ENCODE measurements at regions not wholly inside any gene's neighbourhood (a gene's known extent, or its start where the extent isn't known, plus 50 kb on each side); places are given as distances from the start of the nearest gene placed in this dataset.
A peak's percentile ranks its signal among the peaks of the same experiment; 100 is the strongest.

DNA sequence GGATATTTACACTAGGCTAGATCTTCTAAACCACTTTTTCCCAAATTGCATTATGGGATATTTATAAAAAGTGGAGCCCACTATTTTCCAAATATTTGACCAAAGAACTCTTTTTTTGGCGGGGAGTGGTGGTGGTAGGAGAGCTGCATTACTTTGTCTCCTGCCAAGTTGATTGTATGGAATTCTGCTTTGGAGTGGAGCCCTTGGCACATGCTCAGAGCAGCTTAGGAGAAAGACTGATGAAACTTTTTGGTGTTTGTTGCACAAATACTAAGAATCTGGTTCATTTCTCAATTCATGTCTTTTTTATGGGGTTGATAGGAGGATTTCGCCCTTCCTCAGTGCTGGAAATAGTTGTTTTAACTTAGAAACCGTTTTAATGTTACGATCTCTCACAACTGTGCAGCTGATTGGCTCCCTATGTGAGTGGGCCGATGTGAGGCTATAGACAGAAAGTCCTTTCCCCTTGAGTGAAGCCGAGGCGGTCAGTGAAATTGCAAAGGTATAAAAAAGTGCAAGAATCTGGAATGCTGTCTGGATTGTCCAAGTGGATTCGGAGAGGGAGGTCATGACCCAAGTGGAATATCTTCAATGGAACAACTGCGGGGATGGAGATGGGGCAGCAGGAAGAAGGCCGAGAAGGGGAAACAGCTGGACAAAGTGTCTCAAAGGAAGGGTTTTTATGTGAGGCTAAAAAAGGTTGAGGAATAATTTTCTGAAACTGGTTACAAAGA lies 415.9 kb downstream of the FGF9 start:
- DNase-seq (ENCODE audit: low read depth in 2 of 2, low spot score in 1 of 2), result no peak

DNA sequence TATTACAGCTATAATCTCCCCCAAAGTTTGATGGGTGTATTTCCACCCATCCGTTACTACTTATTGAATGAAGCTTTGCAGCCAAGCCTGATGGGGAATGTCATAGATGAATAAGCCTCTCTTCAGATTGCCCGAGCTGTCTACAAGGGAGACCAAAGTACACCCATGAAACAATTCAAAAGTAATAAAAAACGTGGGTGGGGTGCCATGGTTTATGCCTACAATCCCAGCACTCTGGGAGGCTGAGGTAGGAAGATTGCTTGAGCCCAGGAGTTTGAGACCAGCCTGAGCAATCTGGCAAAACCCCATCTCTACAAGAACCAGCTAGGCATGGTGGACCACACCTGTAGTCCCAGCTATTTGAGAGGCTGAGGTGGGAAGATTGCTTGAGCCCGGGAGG lies 419.2 kb downstream of the FGF9 start:
- no peak for DNase-seq (ENCODE audit: low read depth in 2 of 2, low spot score in 1 of 2)

DNA sequence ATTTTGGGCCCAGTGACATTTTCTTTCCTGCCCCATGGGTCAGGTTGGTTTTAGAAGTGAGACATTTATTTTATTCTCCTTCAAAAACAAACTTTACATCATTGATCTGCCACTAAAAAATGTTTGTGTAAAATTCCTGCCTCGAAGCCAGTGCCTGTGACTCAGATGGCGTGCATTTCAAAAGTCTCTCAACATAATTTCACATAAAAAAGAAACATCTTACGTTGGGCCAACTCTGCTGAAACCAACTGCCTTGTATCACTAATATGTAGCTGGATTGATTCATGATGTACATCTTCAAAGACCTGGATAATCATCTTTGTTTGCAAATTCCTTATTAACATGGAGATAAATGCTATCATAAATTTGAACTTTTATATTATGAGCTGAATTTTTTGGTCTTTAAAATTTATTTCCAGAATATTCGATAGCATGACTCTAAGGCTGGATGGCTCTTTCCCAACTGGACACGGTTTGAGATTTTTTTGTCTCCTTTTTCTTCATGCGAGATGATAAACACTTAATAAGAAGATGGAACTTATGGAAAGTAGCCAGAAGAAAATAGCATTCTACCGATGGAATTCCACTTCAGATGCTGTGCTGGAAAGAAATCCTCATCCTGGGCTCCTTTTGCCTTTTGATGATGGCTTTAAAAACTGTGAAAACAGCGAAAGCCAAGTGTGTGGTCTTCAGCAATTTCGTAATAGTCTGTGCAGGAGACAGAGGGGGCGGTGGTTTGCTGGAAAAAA lies 420.5 kb downstream of the FGF9 start:
- DNase-seq (ENCODE audit: low read depth in 2 of 2, low spot score in 1 of 2), result no peak

DNA sequence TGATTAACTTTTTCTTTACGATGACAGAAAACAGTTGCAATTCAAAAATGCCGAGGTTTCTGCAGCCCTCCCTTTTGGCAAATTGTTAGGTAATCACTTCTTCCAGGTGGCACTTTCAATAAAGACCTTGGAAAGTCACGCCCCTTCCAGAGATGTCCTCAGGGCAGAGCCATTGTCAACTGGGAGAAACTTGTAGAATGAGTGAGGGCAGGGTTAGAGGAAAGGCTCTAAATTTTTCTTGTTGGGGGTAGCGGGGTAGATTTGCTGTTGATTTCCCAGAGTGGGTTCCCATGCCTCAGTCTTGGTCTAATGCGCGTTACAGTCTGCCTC lies 421.1 kb downstream of the FGF9 start:
- no peak for DNase-seq (ENCODE audit: low read depth in 2 of 2, low spot score in 1 of 2)

DNA sequence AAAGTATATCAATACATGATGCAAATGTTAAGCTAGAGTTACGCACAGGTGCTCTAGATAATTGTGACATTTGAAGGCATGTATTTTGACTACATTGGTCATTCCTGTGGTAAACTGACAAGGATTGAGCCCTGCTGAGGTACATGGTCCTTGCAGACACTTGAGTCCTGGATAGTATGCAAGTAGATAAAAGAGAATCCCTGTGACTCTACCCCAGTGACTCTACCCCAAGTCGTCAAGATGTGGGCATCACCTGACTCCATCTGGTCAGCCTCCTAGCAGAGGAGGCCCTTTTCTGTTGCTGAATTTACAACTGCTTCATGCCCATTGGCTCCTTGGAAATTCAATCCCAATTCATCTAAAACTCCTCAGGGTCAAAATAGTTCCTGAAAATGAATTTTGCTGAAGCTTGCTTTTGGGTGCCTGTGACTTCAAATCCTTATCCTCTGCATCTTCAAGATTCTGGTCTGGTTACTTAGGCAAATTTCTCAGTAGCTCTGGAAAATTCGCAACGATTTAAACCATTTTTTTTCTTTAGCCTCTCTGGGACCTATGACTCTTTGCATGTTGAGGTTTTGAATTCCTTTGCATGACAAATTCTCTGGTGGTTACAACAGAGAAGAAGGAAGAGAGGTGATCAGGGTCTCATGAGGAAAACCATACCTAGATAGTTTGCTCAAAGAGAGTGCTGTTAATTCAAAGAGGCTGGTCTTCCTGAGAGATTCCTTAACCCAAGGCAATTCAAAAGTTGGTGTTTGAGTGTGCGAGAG lies 422.1 kb downstream of the FGF9 start:
- no peak for DNase-seq (ENCODE audit: low read depth in 2 of 2, low spot score in 1 of 2)

DNA sequence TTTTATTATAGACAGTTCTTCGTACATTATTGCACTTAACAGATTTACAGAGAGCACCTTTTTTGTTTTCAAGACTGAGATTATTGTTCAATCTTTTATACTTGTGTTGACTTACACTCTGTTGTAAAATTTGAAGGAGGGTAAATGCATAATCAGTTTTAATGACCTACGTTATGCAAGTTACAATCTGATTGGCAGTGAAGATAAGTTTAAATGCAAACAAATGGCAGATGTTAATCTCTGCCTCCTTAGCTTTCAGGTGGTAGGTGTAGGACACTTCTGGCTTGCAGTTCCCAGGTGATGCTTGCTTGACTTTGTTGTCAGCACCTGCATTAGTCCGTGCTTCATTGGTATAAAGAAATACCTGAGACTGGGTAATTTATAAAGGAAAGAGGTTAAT lies 424.9 kb downstream of the FGF9 start:
- no peak for DNase-seq (ENCODE audit: low read depth in 2 of 2, low spot score in 1 of 2)

DNA sequence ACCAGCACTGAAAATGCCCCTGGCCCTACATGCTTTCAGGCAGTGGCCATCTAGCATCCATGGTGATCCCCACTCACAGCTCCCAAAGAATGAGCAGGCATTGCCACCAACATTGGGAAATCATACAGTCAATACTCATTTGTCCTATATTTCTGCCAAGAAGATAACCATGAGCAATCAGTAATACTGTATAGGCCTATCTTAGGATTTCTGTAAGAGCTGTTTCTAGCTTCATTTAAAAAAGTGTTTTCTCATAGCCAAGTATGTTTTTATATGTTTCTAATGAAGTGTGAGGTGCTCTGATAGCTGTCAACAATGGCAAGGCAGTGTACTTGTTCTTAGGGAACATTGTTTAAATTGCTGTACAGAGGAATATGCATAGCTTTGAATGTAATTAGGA lies 428.7 kb downstream of the FGF9 start:
- DNase-seq (ENCODE audit: low read depth in 2 of 2, low spot score in 1 of 2), result no peak

DNA sequence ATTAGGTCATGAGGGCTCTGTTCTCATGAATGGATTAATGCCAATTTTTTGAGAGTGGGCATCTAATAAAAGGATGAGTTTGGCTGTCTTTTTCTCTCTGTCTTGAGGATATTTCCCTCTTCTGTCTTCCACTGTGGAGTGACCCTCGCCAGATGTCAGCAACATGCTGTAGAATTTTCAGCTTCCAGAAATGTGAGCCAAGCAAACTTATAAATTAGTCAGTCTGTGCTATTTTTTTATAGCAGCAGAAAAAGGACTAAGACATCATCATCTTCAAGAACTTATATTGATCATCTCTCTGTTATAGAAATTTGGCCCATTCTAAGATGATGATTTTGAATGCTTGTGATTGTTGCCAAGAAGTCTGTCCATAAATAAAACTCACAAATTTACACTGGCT lies 431.4 kb downstream of the FGF9 start:
- no peak for DNase-seq (ENCODE audit: low read depth in 2 of 2, low spot score in 1 of 2)

DNA sequence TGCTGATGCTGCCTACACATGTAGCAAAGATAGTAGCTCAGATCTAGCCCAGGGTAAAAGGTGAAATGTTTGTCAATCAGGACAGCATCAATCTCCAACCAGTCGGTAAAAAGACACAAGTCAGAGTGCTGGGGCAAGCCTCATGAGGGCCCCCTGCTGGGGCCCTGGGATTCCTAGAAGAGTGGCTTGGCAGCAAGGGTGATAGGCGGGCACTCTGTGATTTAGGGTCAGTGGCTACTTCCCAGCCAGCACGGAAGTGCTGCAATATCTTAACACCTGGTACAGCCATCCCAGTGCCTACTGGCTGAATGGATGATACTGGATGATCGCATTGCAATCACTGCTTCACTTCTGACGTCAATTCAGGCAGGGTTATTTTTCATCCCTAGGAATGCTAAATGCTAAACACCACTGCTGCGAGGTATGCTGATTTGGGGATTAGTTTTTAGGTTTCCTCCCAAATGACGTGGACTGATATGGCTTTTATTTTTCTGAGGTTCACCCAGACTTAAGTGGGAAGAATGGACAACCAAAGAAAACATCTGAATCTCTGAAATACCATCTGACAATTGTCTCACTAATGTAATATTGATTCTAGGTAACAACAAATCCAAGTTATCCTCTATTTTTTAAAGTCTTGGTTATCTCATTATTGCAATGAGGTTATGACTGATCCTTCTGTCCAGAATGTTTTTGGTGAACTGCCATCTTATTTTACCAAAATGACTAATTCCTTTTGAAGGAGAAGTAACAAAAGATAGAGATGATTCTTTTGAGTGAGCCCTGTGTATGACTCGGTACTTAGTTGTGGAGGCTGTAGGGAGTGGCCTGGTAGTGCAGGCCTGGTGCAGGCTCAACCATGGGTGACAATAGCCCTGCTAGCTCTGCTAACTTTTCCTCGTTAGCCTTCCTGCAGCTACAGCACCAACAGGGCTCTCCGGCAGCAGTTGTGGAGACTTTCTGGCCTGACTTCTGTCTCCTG lies 432.5 kb downstream of the FGF9 start:
- no peak for DNase-seq (ENCODE audit: low read depth in 2 of 2, low spot score in 1 of 2)

DNA sequence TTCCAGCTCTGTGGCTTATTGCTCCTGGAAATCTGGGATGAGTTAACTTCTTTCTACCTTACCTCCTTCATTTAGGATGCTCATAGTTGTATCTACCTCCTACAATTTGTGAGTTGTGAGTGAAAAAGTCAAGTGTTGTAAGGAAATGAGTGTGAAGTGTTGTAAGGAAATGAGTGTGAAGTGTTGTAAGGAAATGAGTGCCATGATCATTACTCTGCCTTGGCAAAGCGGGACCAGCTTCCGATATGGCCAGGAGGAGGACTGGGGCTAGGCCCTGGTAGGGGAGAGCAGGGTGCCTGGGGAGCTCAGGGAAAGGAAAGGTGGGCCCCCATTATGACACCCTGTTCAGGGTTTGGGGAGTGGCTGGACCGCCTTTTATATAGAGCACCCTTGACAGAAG lies 435.2 kb downstream of the FGF9 start:
- DNase-seq (ENCODE audit: low read depth in 2 of 2, low spot score in 1 of 2), result no peak

DNA sequence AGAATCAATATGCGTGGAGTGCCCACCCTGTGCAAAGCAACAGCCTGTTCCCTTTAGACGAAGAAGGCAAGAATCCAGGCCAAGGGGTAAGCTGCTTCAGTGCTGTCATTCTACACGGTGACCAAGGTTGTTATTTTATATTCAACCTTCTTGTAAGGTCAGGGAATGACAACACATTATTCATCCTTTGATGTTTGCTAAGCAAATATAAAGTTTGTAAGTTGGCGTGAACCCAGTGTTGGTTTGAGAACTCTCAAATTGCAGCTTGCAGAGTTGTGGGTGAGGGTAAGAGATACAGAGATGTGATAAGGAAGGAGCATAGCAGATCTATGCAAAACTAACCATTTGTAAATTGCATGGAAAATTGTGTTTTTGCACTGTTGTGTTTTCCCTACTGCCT lies 436.7 kb downstream of the FGF9 start:
- DNase-seq (ENCODE audit: low read depth in 2 of 2, low spot score in 1 of 2), result no peak

DNA sequence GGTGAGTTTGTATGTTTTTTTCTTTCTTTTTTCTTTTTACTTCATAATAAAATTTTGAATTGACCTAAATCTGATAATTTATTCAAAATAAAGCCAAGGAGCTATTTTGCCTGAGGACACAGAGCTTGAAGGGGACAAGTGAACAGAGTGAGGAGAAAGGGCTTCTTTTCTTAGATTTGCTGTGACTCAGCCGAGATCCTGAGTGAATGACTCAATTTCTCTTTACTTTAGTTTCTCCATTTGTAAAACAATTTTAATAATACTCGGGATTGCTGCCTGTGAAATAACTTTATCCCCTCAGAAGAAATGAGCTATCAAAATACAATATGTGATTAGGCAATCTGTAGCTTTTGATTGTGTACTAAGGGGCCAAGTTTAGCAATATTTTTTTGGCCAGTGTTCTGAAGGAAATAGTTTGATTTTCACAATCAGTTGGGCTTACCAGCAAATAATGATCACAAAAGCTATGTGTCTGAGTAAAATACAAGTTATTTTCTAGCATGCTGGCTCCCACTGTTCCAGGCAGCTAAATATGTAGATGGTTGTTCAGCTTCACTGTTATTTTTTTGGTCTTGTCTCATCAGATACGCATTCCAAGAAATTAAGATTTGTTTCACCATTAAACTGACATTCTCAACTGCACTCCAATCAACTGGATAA lies 437.5 kb downstream of the FGF9 start:
- DNase-seq (ENCODE audit: low read depth in 2 of 2, low spot score in 1 of 2), result no peak

DNA sequence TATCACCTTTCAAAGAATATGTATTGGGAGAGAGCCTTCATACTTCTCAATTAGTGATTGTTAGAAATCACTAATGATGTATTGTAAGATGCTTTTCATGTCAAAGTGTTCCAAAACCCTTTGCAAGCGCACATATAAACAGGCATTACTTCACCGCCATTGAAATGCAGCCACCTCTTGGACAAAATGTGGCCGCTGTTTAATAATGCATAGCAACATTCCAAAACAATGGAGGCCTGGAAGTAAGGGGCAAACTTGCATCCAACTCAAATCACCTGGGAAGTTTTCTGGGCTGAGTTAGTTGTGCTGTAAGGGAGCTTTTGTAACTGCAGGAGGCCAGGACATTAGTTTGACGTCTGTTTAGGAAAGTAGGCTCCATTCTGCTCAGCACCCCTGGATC lies 438.1 kb downstream of the FGF9 start:
- no peak for DNase-seq (ENCODE audit: low read depth in 2 of 2, low spot score in 1 of 2)

DNA sequence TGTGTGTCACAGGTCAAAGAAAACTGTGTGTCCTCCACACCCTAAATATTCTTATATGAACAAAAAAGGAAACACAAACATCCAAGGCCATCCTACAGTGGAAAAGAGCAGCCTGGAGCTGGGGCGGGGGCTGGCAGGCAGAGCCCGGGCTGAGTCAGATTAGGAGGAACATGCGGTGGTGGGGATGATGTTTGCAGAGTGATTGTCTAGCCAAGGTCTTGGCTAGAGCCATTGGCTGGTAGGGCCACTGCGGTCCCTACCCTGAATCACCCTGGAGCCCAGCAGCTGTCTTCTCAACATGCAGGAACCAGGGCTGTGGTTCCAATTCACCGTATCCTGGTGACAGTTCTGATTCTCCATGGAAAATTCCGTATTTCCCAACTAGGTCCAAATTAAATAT lies 439.5 kb downstream of the FGF9 start:
- DNase-seq (ENCODE audit: low read depth in 2 of 2, low spot score in 1 of 2), result no peak

DNA sequence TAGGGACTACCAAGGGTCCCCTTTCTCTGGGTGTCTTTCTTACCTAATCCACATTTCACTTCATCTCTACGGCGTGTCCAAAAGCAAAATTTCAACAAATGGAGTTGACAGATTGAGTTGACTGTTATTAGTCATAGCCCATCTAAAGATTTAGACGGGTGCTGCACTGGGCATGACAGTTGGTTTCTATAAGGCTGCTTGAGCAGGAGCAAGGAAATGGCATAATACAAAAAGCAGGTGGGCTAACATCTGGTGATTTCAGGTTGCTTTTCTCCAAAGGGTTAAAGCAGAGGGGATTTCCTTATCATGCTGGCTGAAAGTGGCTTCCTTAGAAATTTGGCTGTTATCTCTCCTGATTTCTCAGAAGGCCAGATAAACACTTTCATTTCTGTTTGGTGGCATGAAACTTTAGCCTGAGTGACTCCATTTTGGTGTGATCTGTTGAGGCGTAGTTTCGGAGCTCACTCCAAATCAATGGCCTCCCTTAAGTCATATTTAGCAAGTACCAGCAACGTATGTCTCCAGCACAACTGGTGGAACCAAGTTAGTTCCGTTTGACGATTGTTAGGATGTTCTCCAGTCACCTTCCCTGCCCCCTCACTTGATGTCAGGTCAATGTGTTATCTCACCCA lies 440.4 kb downstream of the FGF9 start:
- DNase-seq (ENCODE audit: low read depth in 2 of 2, low spot score in 1 of 2), result no peak

DNA sequence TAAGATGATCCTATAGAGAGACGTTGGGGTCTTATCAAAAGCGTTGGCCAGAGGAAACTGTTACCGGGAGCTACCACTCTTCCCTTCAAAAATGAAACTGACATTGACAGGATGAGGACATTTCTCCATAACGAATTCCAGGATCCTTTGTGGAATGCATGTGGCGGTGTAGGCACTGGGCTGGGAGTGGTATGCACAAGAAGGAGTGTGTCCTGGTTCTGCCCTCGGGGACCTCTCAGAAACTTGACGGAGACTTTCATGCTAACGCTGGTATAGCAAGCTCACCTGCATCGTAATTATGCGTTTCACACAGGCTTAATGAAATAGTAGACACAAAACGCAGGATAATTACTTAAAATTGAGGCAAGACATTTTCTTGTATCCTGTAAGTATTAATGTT lies 441.1 kb downstream of the FGF9 start:
- DNase-seq (ENCODE audit: low read depth in 2 of 2, low spot score in 1 of 2), result no peak

DNA sequence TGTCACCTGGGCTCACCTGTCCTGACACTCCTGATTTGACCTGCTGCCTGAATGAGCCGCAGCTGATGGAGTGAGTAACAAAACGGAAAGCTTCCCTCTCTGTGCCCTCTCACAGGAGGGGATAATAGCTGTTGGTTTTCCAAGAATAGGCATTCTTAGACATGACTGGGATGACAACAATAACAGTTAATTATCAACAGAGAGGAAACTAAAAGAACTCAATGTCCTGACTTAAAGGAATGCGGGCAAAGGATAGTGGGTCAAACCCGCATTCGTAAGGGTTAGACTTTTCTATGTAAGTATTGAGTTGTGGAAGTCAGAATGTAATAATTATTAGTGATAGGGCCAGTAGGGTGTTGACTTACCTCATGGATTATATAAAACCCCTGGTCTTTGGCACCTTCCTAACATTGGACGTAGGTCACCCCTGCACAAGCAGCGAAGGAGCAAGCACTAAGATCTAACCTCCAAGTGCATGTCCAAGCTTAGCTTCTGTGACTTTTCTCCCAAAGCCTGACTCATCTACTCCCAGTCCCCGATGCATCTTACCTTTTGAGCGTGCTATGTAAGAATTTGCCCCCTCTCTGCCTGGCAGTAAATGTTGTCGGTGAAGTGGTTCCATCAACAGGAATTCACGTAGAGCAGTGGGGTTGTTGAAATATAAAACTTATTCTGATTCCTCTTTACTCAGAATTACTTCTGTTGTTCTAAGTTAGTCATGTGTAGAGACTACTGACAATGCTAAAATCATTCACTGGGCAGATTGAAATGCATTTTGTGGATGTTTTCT lies 442.3 kb downstream of the FGF9 start:
- no peak for DNase-seq (ENCODE audit: low read depth in 2 of 2, low spot score in 1 of 2)

DNA sequence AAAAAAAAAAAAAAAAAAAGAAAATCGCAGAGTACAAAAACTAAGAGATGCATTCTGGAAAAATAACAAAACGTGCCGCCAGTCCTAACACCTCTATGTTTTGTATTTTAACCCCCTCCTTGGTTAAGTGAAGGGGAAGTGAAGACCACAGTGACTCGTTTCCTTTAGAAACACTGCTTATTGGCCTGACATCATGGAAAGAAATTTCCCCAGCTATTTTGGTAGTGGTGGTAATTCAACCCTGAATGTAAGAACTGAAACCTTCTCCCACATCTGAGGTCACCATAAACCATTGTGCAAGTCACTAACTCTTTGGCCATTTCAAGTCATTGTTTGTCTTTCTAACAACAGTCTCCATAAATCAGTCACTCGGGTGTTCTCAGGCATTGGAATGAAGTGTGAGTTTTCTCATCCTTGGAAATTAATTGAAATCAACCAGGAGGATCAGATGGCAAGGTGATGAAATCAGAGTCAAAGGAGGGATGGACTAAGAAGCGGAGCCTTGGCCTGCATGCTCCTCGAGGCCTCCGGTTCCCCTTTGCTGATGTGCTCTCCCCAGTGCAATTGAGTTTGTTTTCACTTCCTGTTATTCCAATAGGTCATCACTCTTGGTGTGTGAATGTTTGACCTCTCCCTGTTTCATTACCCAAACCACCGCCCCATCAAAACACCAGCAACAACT lies 443.9 kb downstream of the FGF9 start:
- peak; percentile 6 to 11 for DNase-seq (ENCODE audit: low read depth in 2 of 2, low spot score in 1 of 2)

DNA sequence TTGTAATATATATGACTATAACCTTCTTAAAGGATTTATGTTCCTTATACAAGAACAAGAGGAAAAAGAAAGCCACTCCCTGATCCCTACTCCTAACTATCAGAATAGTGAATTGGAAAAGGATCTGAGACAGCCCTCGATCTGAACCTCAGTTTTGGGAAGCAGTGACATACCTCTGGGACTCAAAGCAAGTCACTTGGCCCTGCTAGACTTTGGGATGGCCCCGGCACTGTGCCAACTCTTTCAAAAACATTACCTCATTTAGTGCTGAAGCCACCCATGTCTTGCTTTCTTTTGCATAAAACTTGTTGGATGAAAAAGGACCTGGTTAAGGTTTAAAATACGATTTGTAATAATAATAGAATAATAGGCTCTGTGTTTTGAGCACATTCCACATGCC lies 447.3 kb downstream of the FGF9 start:
- DNase-seq (ENCODE audit: low read depth in 2 of 2, low spot score in 1 of 2), result no peak

Data from stimulated activated CD8-positive, alpha-beta memory T cell treated with anti-CD3 and anti-CD28 coated beads, Interleukin-4, amount 100 ng/mL, for 4 hours (primary cell).